ENCODE measurements at regions not wholly inside any gene's neighbourhood (a gene's known extent, or its start where the extent isn't known, plus 50 kb on each side); places are given as distances from the start of the nearest gene placed in this dataset.

DNA sequence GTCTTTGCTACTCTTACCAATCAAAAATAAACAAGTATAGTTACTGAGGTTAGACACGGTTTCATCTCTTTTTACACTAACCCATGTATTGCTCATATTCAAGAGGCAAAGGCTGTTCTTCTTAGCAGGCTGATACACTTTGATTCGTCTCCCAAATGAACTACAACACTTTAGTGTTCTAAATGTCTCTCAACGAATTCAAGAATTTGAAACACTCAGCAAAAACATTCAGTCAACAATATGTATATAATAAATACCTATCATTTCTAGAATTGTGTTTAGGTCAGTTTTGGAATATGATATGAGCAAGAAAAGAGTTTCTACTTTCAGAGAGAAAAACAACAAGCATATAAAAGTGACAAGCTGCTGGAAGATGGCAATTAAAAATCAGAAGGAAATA is 669.6 kb upstream of the DPPA4 start:
- no peak for TF ChIP-seq POLR2A (IDR thresholded peaks at IDR 0.05; ENCODE audit: low read length)
- no peak for TF ChIP-seq GATA1 (IDR thresholded peaks at IDR 0.05; ENCODE audit: low read depth, low read length)

Measured in erythroblast (primary cell).